ENCODE measurements at regions not wholly inside any gene's neighbourhood (a gene's known extent, or its start where the extent isn't known, plus 50 kb on each side); places are given as distances from the start of the nearest gene placed in this dataset.

DNA sequence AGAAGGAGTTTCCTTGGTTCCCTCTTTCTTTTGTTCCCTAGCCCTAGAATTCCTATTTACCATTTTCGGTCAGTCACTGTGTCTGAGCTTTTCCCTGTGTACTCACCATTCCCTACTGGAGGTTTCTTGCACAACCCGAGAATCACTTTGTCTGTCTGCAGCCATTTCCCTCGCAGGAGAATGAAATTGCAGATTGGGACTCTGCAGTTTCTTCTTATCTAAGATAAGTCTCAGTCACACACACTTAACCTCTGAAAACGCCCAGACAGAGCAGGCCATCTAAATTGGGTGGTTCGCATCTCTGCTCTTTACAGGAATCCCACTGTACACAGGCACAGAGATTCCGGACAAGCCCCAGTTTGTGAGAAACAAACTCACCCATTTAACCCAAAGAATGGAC is 58.6 kb upstream of the CNTNAP2 start:
- Histone ChIP-seq H3K79me2 (ENCODE audit: control insufficient read depth, insufficient read depth, low read length) (no peaks in the 10 kb centered on the region), H3K9me3 (ENCODE audit: control insufficient read depth, low read depth, low read length) (no peaks in the 10 kb centered on the region), H3K9ac (ENCODE audit: control insufficient read depth, extremely low read depth, insufficient read depth, low read length) (no peak overlapping the region), H3K36me3 (ENCODE audit: control insufficient read depth in 2 of 2, extremely low read depth in 1 of 2, insufficient read depth in 2 of 2, low read length in 2 of 2) (no peaks in the 10 kb centered on the region), H2AFZ (ENCODE audit: control insufficient read depth, low read length) (no peak overlapping the region), H3K9me1 (ENCODE audit: control insufficient read depth, extremely low read depth, insufficient read depth, low read length) (no peaks in the 10 kb centered on the region), H3K27ac (ENCODE audit: control insufficient read depth, insufficient read depth, low read length) (no peak overlapping the region), H3K4me2 (ENCODE audit: control insufficient read depth, extremely low read depth, insufficient read depth, low read depth, low read length) (no peak overlapping the region), H3K4me3 (ENCODE audit: control insufficient read depth in 2 of 3, extremely low read depth in 1 of 3, insufficient read depth in 2 of 3, low read depth in 1 of 3, low read length in 3 of 3) (no peak overlapping the region), H3K4me1 (ENCODE audit: control insufficient read depth, extremely low read depth, insufficient read depth, low read length) (no peaks in the 10 kb centered on the region), H4K20me1 (ENCODE audit: control insufficient read depth, extremely low read depth, insufficient read depth, low read length) (no peaks in the 10 kb centered on the region), H3K27me3 (ENCODE audit: control insufficient read depth, extremely low read depth, insufficient read depth, low read length) (no peaks in the 10 kb centered on the region)
- dilution Hi-C loops (cut with MboI; ENCODE audit: extremely low pct_ligation_motif_present, low sequenced_read_pairs), result no loop called here
- TF ChIP-seq EZH2 (IDR thresholded peaks at IDR 0.05; ENCODE audit: low read length), result no peak
- TF ChIP-seq, protein P1, sequence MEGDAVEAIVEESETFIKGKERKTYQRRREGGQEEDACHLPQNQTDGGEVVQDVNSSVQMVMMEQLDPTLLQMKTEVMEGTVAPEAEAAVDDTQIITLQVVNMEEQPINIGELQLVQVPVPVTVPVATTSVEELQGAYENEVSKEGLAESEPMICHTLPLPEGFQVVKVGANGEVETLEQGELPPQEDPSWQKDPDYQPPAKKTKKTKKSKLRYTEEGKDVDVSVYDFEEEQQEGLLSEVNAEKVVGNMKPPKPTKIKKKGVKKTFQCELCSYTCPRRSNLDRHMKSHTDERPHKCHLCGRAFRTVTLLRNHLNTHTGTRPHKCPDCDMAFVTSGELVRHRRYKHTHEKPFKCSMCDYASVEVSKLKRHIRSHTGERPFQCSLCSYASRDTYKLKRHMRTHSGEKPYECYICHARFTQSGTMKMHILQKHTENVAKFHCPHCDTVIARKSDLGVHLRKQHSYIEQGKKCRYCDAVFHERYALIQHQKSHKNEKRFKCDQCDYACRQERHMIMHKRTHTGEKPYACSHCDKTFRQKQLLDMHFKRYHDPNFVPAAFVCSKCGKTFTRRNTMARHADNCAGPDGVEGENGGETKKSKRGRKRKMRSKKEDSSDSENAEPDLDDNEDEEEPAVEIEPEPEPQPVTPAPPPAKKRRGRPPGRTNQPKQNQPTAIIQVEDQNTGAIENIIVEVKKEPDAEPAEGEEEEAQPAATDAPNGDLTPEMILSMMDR (optimal IDR thresholded peaks at IDR 0.05 in 1 of 3, IDR thresholded peaks at IDR 0.05 in 1 of 3, conservative IDR thresholded peaks at IDR 0.05 in 1 of 3; ENCODE audit: extremely low read depth in 1 of 3, insufficient read depth in 2 of 3, low read length in 3 of 3), result no peak
- no peak for DNase-seq (ENCODE audit: low read depth, low spot score)
- FAIRE-seq, result no peak

DNA sequence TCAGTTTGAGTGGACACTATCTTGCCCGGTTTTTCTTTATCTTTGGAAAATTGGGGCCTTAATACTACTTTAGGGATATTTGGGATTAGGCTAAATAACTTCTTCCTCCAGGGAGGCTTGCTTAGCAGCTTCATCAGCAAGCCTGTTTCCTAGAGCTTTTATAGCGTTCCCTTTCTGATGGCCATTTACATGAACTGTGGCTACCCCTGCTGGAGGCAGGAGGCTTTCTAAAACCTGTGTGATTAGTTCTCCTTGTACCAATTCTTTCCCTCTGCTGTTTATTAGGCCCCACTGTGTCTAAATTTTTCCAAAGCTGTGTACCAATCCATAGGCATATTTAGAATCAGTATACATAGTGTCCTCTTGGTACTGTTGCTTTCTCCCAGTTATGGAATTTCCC is 61.7 kb upstream of the CNTNAP2 start:
- Histone ChIP-seq H3K9me1 (ENCODE audit: control insufficient read depth, extremely low read depth, insufficient read depth, low read length) (no peaks in the 10 kb centered on the region), H3K27me3 (ENCODE audit: control insufficient read depth, extremely low read depth, insufficient read depth, low read length) (no peaks in the 10 kb centered on the region), H4K20me1 (ENCODE audit: control insufficient read depth, extremely low read depth, insufficient read depth, low read length) (no peaks in the 10 kb centered on the region), H3K4me2 (ENCODE audit: control insufficient read depth, extremely low read depth, insufficient read depth, low read depth, low read length) (no peak overlapping the region), H3K9ac (ENCODE audit: control insufficient read depth, extremely low read depth, insufficient read depth, low read length) (no peak overlapping the region), H2AFZ (ENCODE audit: control insufficient read depth, low read length) (no peak overlapping the region), H3K27ac (ENCODE audit: control insufficient read depth, insufficient read depth, low read length) (no peak overlapping the region), H3K4me3 (ENCODE audit: control insufficient read depth in 2 of 3, extremely low read depth in 1 of 3, insufficient read depth in 2 of 3, low read depth in 1 of 3, low read length in 3 of 3) (no peak overlapping the region), H3K79me2 (ENCODE audit: control insufficient read depth, insufficient read depth, low read length) (no peaks in the 10 kb centered on the region), H3K9me3 (ENCODE audit: control insufficient read depth, low read depth, low read length) (no peaks in the 10 kb centered on the region), H3K36me3 (ENCODE audit: control insufficient read depth in 2 of 2, extremely low read depth in 1 of 2, insufficient read depth in 2 of 2, low read length in 2 of 2) (no peaks in the 10 kb centered on the region), H3K4me1 (ENCODE audit: control insufficient read depth, extremely low read depth, insufficient read depth, low read length) (no peaks in the 10 kb centered on the region)
- FAIRE-seq (no peak), DNase-seq (ENCODE audit: low read depth, low spot score) (no peak)
- no peak for TF ChIP-seq EZH2 (IDR thresholded peaks at IDR 0.05; ENCODE audit: low read length)
- TF ChIP-seq, protein P1 (optimal IDR thresholded peaks at IDR 0.05 in 1 of 3, IDR thresholded peaks at IDR 0.05 in 1 of 3, conservative IDR thresholded peaks at IDR 0.05 in 1 of 3; ENCODE audit: extremely low read depth in 1 of 3, insufficient read depth in 2 of 3, low read length in 3 of 3), result no peak
- dilution Hi-C loops (cut with MboI; ENCODE audit: extremely low pct_ligation_motif_present, low sequenced_read_pairs), result no loop called here

Measured in keratinocyte (primary cell).